ENCODE measurements at regions not wholly inside any gene's neighbourhood (a gene's known extent, or its start where the extent isn't known, plus 50 kb on each side); places are given as distances from the start of the nearest gene placed in this dataset.

DNA sequence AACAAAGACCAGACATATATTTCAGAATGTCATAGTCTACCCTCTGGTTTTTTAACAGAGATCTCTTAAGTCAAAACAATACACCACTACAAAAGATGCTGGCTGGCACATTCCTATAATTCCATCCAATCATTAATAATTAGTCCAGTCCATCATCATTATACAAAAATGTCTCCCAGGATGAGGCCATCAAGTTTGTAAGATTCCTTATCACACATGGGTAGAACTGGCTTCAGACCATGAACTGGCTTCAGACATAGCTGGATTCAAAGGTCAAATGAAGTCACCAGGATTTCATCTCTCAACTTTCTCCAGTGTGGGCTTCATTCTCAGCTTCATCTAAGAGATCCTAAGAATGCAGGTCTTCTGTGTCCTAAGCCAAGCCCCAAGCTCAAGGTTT, 147.1 kb downstream of the ENC1 start:
- Histone ChIP-seq H3K27ac (ENCODE audit: extremely low read depth, low read depth, low read length) (no peak overlapping the region), H3K36me3 (ENCODE audit: control insufficient read depth in 2 of 2, insufficient read depth in 1 of 2, low read length in 2 of 2) (no peaks in the 10 kb centered on the region), H3K4me1 (ENCODE audit: control insufficient read depth, insufficient read depth, low read length) (no peaks in the 10 kb centered on the region), H3K9me3 (ENCODE audit: control insufficient read depth, insufficient read depth, low read depth, low read length) (no peaks in the 10 kb centered on the region), H3K4me3 (ENCODE audit: low read depth, low read length) (no peak overlapping the region)
- POLR2A ChIA-PET, result no interaction called here
- TF ChIP-seq, protein P1, sequence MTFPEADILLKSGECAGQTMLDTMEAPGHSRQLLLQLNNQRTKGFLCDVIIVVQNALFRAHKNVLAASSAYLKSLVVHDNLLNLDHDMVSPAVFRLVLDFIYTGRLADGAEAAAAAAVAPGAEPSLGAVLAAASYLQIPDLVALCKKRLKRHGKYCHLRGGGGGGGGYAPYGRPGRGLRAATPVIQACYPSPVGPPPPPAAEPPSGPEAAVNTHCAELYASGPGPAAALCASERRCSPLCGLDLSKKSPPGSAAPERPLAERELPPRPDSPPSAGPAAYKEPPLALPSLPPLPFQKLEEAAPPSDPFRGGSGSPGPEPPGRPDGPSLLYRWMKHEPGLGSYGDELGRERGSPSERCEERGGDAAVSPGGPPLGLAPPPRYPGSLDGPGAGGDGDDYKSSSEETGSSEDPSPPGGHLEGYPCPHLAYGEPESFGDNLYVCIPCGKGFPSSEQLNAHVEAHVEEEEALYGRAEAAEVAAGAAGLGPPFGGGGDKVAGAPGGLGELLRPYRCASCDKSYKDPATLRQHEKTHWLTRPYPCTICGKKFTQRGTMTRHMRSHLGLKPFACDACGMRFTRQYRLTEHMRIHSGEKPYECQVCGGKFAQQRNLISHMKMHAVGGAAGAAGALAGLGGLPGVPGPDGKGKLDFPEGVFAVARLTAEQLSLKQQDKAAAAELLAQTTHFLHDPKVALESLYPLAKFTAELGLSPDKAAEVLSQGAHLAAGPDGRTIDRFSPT (tag by site-specific recombination; IDR thresholded peaks at IDR 0.05), result no peak
- TF ChIP-seq WT1 (tag by site-specific recombination; IDR thresholded peaks at IDR 0.05) (no peak), ZNF777 (tag by site-specific recombination; IDR thresholded peaks at IDR 0.05; ENCODE audit: borderline replicate concordance) (no peak), ZNF76 (tag by site-specific recombination; IDR thresholded peaks at IDR 0.05; ENCODE audit: borderline replicate concordance, low read depth) (no peak), KLF8 (tag by site-specific recombination; IDR thresholded peaks at IDR 0.05) (no peak), ZNF571 (tag by site-specific recombination; IDR thresholded peaks at IDR 0.05) (no peak), ZNF530 (tag by site-specific recombination; IDR thresholded peaks at IDR 0.05; ENCODE audit: low read depth) (no peak), ZNF585B (tag by site-specific recombination; IDR thresholded peaks at IDR 0.05) (no peak), ZFP69B (tag by site-specific recombination; IDR thresholded peaks at IDR 0.05) (no peak), MEIS1 (CRISPR knock-in tag; IDR thresholded peaks at IDR 0.05; ENCODE audit: borderline replicate concordance) (no peak), ZNF133 (tag by site-specific recombination; IDR thresholded peaks at IDR 0.05) (no peak), ZNF548 (tag by site-specific recombination; IDR thresholded peaks at IDR 0.05) (no peak), ZNF23 (tag by site-specific recombination; IDR thresholded peaks at IDR 0.05; ENCODE audit: borderline replicate concordance) (no peak), RBAK (tag by site-specific recombination; IDR thresholded peaks at IDR 0.05) (no peak), ZNF791 (tag by site-specific recombination; IDR thresholded peaks at IDR 0.05) (no peak)
- TF ChIP-seq, protein P2, sequence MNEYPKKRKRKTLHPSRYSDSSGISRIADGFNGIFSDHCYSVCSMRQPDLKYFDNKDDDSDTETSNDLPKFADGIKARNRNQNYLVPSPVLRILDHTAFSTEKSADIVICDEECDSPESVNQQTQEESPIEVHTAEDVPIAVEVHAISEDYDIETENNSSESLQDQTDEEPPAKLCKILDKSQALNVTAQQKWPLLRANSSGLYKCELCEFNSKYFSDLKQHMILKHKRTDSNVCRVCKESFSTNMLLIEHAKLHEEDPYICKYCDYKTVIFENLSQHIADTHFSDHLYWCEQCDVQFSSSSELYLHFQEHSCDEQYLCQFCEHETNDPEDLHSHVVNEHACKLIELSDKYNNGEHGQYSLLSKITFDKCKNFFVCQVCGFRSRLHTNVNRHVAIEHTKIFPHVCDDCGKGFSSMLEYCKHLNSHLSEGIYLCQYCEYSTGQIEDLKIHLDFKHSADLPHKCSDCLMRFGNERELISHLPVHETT (tag by site-specific recombination; IDR thresholded peaks at IDR 0.05), result no peak
- TF ChIP-seq, protein P3, sequence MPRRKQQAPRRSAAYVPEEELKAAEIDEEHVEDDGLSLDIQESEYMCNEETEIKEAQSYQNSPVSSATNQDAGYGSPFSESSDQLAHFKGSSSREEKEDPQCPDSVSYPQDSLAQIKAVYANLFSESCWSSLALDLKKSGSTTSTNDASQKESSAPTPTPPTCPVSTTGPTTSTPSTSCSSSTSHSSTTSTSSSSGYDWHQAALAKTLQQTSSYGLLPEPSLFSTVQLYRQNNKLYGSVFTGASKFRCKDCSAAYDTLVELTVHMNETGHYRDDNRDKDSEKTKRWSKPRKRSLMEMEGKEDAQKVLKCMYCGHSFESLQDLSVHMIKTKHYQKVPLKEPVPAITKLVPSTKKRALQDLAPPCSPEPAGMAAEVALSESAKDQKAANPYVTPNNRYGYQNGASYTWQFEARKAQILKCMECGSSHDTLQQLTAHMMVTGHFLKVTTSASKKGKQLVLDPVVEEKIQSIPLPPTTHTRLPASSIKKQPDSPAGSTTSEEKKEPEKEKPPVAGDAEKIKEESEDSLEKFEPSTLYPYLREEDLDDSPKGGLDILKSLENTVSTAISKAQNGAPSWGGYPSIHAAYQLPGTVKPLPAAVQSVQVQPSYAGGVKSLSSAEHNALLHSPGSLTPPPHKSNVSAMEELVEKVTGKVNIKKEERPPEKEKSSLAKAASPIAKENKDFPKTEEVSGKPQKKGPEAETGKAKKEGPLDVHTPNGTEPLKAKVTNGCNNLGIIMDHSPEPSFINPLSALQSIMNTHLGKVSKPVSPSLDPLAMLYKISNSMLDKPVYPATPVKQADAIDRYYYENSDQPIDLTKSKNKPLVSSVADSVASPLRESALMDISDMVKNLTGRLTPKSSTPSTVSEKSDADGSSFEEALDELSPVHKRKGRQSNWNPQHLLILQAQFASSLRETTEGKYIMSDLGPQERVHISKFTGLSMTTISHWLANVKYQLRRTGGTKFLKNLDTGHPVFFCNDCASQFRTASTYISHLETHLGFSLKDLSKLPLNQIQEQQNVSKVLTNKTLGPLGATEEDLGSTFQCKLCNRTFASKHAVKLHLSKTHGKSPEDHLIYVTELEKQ (tag by site-specific recombination; IDR thresholded peaks at IDR 0.05; ENCODE audit: borderline replicate concordance), result no peak
- TF ChIP-seq, protein P4, sequence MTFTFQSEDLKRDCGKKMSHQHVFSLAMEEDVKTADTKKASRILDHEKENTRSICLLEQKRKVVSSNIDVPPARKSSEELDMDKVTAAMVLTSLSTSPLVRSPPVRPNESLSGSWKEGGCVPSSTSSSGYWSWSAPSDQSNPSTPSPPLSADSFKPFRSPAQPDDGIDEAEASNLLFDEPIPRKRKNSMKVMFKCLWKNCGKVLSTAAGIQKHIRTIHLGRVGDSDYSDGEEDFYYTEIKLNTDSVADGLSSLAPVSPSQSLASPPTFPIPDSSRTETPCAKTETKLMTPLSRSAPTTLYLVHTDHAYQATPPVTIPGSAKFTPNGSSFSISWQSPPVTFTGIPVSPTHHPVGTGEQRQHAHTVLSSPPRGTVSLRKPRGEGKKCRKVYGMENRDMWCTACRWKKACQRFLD (tag by site-specific recombination; IDR thresholded peaks at IDR 0.05), result no peak
- TF ChIP-seq, protein P5, sequence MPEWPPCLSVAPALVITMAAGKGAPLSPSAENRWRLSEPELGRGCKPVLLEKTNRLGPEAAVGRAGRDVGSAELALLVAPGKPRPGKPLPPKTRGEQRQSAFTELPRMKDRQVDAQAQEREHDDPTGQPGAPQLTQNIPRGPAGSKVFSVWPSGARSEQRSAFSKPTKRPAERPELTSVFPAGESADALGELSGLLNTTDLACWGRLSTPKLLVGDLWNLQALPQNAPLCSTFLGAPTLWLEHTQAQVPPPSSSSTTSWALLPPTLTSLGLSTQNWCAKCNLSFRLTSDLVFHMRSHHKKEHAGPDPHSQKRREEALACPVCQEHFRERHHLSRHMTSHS (tag by site-specific recombination; IDR thresholded peaks at IDR 0.05), result no peak
- CTCF ChIA-PET, result interaction anchor here (0.5 to 0.8 kb wide), 2 partner anchors 109 to 374 kb away, joined by 3 read pairs; no protein-coding TSS in a partner anchor

All from HEK293 (cell line).